AG04449 (cell line): ENCODE measurements at regions not wholly inside any gene's neighbourhood (a gene's known extent, or its start where the extent isn't known, plus 50 kb on each side); places are given as distances from the start of the nearest gene placed in this dataset.
"Not testable (repeated sequence)": the region's sequence is repeated elsewhere in the genome, so short reads cannot be mapped to it uniquely, and the experiment has no call there.

Experiments
- CTCF ChIA-PET: fragments of 350-600 bp; formaldehyde crosslinking; extraction: SDS; loops from one replicate; lab custom pipeline; 2021; ENCODE audit warnings: antibody characterized with exemption; lab: Yijun Ruan, JAX
- POLR2A ChIA-PET: fragments of 400-600, 350-600 bp; formaldehyde crosslinking; extraction: SDS; loops from one replicate; lab custom pipeline; 2020; ENCODE audit warnings: antibody characterized with exemption, inconsistent platforms; lab: Yijun Ruan, JAX
- DNase-seq: peaks from one replicate; pipeline ENCODE4 v3.0.0-alpha.2; 2010; ENCODE audit warnings: low read depth, low spot score
- H3K4me3 ChIP-seq: 2 replicates; pipeline ENCODE4 v1.5.1; 2011; ENCODE audit warnings: low read depth, mild to moderate bottlenecking, control low read depth, low read length
- TF ChIP-seq, protein P1 (sequence below): IDR thresholded peaks from one replicate; pipeline ENCODE4 v1.5.1; 2011; ENCODE audit warnings: mild to moderate bottlenecking, moderate library complexity, low read length, control low read depth, inconsistent platforms; ENCODE audit not compliant: insufficient read depth; ENCODE audit errors: missing control alignments

DNA sequence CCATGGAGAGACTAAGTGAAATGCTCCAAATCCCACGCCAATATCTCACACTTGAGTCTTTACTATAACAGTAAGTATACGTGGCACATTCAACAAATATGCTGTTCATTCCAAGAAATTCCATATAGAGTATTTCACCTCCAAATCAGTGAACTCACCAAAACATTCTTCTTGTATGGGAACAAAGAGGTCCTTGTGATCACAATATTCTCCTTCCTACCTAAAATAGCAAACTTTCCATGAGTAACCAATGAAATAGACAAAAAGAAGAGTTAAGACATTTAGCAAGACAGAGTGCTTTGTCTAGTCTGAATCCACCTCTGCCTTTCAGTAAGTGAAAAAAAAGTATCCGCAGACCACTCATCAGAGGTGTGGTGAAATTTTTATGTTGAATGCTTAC lies 77.3 kb upstream of the NXPH1 start:
- no peak for DNase-seq
- ChIA-PET CTCF (no interaction called here), POLR2A (interaction anchor here (0.5 kb wide), 1 partner anchor 41 kb away, joined by 3 read pairs; no protein-coding TSS in a partner anchor)
- TF ChIP-seq, protein P1, sequence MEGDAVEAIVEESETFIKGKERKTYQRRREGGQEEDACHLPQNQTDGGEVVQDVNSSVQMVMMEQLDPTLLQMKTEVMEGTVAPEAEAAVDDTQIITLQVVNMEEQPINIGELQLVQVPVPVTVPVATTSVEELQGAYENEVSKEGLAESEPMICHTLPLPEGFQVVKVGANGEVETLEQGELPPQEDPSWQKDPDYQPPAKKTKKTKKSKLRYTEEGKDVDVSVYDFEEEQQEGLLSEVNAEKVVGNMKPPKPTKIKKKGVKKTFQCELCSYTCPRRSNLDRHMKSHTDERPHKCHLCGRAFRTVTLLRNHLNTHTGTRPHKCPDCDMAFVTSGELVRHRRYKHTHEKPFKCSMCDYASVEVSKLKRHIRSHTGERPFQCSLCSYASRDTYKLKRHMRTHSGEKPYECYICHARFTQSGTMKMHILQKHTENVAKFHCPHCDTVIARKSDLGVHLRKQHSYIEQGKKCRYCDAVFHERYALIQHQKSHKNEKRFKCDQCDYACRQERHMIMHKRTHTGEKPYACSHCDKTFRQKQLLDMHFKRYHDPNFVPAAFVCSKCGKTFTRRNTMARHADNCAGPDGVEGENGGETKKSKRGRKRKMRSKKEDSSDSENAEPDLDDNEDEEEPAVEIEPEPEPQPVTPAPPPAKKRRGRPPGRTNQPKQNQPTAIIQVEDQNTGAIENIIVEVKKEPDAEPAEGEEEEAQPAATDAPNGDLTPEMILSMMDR, result no peak
- H3K4me3 ChIP-seq, result no peak overlapping the region

DNA sequence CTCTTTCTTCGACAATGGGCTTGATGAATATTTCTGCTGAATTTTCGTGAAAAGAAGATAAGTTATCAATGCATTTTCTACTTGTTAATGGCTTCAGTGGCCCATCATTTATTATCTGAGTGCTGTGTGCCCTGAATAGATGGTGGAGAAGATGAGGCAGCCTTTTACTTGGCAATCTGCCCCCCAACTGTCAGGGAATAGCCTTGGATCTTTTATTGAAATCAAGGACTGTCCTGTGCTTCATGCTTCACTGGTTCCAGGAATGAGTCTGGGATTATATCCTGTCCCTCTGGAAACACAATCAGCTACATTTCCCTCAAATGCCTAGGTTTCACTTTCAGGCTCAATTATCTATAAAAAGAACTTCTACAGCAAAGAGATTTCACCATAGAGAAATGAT lies 75.9 kb upstream of the NXPH1 start:
- ChIA-PET POLR2A (no interaction called here), CTCF (no interaction called here)
- DNase-seq, result no peak
- H3K4me3 ChIP-seq, result no peak overlapping the region
- TF ChIP-seq, protein P1, result no peak

DNA sequence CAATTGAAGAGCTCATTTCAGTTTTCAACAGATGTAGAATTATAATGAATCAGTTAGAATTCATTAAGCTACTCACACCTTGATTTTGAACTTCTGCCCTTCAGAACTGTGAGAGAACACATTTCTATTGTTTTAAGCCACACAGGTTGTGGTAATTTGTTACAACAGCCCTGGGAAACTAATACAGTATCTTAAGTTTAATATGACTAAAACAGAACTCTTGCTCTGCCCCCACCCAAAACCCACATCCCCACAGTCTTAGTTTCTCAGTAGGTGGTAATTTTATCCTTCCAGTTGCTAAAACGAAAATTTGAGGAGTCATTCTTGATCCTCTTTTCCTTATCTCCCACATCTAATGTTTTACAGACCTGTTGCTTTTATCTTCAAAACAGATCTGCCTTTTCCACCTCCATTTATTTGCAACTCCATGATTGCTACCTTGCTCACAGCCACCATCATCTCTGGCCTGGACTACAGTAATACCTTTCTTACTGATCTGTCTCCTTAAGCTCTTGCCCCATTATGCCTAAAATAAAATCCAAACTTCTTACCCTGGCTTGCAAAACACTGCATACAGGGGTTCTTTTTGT lies 72.8 kb upstream of the NXPH1 start:
- H3K4me3 ChIP-seq, result no peak overlapping the region
- ChIA-PET POLR2A (no interaction called here), CTCF (no interaction called here)
- DNase-seq, result no peak
- TF ChIP-seq, protein P1, result no peak

DNA sequence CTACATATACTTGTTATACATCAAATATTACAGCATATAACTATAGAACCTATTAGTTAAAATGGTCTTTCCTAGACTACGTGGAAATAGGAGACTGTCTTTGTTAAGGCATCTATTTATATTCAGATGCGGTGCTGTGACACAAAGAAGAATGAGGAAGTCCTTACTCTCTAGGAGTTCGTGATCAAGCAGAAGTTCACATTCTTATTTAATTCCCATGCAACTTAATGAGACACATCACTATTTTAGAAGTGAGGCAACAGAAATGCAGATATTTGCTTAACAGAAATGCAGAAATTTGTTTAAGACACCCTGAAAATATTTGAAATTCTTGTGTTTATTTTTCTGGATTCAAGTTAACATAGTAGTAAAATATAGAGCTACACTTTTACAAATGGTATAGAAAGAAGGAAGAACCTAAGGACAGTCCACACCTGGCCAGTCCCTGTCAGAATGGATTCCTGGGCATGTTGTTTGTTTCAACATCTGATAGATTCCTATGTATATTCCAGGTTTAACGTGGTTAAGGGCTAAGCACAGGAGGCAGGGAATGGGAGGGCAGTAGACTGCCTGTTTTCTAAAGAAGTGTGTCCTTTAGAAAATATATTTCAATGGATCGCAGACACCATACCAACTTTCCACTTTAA lies 70.6 kb upstream of the NXPH1 start:
- TF ChIP-seq, protein P1, result no peak
- ChIA-PET CTCF (no interaction called here), POLR2A (no interaction called here)
- DNase-seq, result no peak
- no peak overlapping the region for H3K4me3 ChIP-seq

DNA sequence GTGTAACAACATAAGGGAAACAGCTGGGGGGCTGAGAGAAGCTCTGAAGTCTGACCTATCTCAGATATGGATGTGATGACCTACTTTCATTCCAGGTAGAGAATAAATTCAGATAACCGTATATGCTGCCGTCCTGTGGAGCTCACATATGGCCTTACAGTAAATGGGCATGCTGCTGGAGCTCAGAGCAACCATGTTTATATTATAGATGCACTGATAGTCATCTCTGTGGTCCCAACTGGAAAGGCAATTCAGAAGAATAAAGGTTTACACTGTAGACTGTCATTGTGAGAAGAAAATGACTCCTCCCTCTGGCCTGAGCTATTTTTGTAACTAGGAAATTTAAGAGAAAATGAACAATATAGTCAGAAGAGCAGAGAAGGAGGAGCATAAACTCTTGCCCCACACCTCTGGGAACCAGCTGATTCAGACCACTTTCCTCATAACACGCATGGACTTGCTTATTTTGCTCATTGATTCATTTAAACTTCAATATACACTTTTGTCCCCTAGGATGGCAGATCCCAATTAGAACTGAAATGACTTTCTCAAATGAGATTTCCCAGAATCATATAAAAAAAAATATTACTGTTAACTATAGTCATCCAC lies 69.9 kb upstream of the NXPH1 start:
- TF ChIP-seq, protein P1, result no peak
- ChIA-PET POLR2A (no interaction called here), CTCF (no interaction called here)
- H3K4me3 ChIP-seq, result no peak overlapping the region
- DNase-seq, result no peak

DNA sequence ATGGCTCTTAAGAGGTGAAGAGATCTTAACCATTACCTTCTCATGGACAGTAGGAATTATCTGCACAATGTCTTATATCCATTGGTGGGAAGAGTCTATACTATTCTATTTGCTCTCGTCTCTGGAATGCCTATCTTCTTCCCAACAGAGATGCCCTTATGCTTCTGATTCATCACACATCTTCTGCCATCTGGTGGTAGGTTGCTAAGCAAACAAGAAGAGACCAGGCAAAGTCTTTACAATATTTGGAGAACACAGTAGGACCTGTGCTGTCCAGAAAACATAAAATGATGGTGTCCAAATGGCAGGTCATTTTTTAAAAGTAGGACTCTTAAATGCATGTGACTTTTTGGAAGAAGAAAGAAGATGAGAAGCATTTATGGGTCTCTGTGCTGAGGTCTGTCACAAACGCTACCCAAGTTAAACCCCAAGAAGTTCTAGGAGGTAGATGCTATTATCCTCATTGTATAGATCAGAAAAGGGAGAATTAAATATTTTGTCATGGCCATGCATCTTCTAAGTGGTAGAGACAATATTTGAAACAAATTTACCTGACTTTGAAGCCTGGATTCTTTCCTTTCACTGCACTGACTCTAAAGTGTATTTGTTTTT lies 67.8 kb upstream of the NXPH1 start:
- DNase-seq, result no peak
- TF ChIP-seq, protein P1, result no peak
- CTCF ChIA-PET, result no interaction called here
- H3K4me3 ChIP-seq, result no peak overlapping the region
- POLR2A ChIA-PET, result no interaction called here

DNA sequence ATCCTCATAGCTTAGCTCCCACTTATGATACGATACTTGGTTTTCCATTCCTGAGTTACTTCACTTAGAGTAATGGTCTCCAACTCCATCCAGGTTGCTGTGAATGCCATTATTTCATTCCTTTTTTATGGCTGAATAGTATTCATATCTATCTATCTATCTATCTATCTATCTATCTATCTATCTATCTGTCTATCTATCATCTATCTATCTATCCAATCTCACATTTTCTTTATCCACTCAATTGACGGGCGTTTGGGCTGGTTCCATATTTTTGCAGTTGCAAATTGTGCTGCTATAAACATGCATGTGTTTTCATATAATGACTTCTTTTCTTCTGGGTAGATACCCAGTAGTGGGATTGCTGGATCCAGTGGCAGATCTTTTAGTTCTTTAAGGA lies 65.4 kb upstream of the NXPH1 start:
- H3K4me3 ChIP-seq, POLR2A ChIA-PET, CTCF ChIA-PET, DNase-seq: not testable (repeated sequence)
